ENCODE measurements at regions not wholly inside any gene's neighbourhood (a gene's known extent, or its start where the extent isn't known, plus 50 kb on each side); places are given as distances from the start of the nearest gene placed in this dataset.
"Not testable (repeated sequence)": the region's sequence is repeated elsewhere in the genome, so short reads cannot be mapped to it uniquely, and the experiment has no call there.

- not testable (repeated sequence) for TF ChIP-seq CTCF (conservative IDR thresholded peaks at IDR 0.05 in 1 of 2, IDR thresholded peaks at IDR 0.05 in 1 of 2; ENCODE audit: extremely low read depth in 1 of 2, insufficient read depth in 1 of 2, low read depth in 1 of 2, low read length in 2 of 2); EZH2 (IDR thresholded peaks at IDR 0.05; ENCODE audit: borderline replicate concordance, low read length)
Observed at GRCh38 chr3:65001119-65001518, 313.3 kb upstream of the ADAMTS9 start.
